PC-9 (cell line): ENCODE measurements at regions not wholly inside any gene's neighbourhood (a gene's known extent, or its start where the extent isn't known, plus 50 kb on each side); places are given as distances from the start of the nearest gene placed in this dataset.

ENCODE experiments used
- CTCF ChIP-seq: fragments of 200-600 bp; sonication (generic); conservative IDR thresholded peaks from 2 replicates; pipeline ENCODE4 v1.6.1; 2017; ENCODE audit warnings: mixed run types, antibody characterized with exemption, mild to moderate bottlenecking, moderate library complexity
- EZH2 ChIP-seq: fragments of 200-600 bp; sonication (generic); IDR thresholded peaks from 2 replicates; pipeline ENCODE4 v1.8.0; 2017; ENCODE audit warnings: antibody characterized with exemption, low read depth

- TF ChIP-seq CTCF, result no peak
- TF ChIP-seq EZH2, result no peak
Measured at GRCh38 chr5:125558466-125558865, 812.0 kb upstream of the ZNF608 start.
